GM18909 (cell line): ENCODE measurements at regions not wholly inside any gene's neighbourhood (a gene's known extent, or its start where the extent isn't known, plus 50 kb on each side); places are given as distances from the start of the nearest gene placed in this dataset.

ENCODE experiments used
- ATAC-seq: cut with Tn5 transposase; IDR thresholded peaks from one replicate; pipeline ENCODE4 v1.9.1; 2021; ENCODE audit warnings: mild to moderate bottlenecking; ENCODE audit not compliant: unreplicated experiment, poor library complexity

DNA sequence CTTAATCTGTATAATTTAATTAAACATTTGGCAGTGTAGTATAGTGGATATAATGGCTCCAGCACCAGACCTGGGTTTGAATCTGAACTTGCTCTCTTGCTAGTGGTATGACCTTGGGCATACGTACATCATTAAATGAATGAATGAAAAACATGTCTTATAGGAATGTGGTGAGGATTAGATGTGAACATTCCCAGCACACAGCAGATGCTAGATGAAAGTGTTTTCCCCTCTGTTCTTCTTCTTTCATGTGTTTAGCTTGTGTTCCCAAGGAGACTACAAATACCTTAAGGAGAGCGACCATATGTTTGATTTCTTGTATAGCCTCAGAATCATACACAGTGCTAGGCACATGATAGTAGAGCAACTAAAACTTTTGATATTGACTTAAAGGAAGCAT lies 56.5 kb downstream of the CT47B1 start:
- ATAC-seq, result no peak

DNA sequence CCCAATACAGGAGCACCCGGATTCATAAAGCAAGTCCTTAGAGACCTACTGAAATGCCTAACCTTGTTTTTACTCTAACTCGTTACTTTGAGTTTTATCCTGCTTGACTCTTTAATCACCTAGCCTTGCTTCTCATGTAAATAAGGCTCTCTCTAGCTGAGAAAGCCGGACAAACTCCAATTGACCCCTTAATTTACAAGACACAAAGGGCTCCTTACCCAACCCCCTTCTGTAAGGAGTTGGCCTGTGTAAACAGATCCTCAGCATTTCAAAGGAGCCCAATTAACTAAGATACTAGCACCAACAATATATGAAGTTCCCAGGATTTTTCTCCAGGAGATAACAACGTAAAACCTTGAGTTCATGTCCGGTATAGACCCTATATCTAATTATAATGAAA lies 61.7 kb downstream of the CT47B1 start:
- ATAC-seq, result no peak

DNA sequence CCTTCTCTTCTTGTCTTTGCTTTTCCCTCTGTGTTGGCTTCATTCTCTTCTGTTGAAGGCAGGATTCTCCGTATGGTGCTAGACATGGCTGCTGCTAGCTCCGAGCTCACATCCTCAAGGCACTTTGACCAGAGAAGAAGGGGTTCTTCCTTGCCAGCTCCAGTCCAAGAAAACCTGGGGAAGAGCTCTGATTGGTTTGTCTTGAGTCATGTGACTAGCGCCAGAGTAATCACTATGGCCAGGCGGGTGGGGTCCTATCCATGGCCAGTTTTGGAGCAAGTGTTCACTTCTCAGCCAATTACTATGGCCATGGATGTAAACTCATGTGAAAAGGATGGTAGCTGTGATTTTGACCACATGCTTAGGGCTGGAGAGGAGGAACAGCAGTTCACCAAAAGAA lies 74.2 kb downstream of the CT47B1 start:
- no peak for ATAC-seq

DNA sequence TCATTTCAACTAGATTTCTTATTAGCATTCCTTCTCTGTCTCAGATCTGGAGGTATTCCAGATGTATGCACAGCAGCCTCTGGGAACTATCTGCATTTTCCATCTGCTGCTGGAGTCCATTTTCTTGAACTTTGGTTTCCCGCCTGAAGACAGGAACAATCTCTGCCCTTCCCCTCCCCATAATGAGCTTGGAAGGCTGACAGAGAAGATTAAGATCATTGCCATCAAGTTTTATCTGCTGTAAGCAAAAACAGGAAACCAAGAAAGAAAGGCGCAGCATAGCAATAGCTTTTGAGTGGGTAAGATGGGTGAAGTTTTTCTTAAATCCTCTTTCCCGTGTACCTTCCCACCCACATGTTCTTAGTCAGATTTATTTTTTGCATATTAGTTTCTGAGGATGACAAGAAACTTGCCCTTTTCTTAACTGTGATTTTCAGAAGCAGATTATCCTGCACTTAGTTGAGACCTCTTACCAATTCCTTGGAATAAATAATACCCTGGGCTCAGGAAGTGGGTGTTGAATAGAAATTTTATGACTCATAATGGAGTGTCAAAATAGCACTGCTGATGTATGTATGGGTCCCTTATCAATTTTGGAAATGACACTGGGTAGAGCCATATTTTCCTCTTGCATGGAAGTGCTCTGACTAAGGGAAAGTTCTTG lies 78.3 kb downstream of the CT47B1 start:
- ATAC-seq, result no peak

DNA sequence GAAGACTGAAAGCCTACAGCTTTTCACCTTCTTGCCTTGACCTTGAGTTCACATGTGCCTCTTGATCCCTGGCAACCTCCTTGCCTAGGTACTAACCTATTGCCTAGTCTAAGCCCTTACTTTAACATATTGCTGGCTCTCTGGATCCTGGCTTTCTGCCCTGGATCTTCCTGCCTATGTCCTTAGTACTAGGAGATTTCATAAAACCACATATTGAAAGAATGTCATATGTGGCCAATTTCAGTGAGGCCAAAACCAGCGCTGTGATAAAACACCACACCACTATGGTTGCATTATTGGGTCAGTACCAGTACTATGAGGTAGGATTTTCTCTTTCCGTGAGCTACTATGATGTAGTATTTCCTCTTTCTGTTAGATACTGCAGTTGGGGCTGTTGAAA lies 80.4 kb downstream of the CT47B1 start:
- ATAC-seq, result no peak

DNA sequence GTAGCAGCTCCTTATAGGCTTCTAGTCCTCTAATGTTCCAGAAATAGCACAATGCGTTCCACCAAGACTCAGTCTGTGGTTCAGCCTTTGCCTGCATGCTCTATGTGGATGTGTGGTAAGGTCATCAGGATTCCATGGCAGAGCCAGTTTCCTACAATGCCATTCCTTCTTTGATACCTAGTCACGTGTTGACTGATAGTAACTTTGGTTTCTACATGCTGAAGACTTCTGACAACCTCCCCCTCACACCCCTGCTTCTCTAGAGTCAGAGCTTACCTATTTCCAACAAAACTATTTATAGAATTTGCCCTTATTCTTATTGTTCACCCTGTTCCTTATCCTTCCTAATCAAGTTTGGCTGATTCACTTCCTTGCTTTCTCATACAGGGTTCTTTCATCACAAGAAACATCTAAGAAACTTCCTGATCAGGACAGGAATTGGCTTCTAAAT lies 81.1 kb downstream of the CT47B1 start:
- ATAC-seq, result no peak

DNA sequence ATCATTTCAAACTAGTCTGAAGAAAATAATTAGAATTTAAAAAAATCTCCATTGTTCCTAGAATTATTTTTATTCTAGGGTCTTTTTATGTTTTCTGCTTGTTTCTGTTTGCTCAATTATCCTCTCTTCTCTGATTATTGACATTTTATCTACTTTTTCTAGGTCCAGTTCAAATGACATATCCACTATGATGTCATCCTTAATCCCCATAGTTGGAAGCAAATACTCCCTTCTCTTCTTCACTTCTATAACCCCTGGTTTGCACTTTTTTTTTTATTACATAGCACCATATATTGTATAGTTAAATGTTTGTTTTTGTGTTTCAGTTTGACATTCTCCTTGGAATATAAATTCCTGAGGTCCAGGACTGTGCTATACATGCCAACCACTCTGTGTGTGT lies 82.6 kb downstream of the CT47B1 start:
- ATAC-seq, result no peak

DNA sequence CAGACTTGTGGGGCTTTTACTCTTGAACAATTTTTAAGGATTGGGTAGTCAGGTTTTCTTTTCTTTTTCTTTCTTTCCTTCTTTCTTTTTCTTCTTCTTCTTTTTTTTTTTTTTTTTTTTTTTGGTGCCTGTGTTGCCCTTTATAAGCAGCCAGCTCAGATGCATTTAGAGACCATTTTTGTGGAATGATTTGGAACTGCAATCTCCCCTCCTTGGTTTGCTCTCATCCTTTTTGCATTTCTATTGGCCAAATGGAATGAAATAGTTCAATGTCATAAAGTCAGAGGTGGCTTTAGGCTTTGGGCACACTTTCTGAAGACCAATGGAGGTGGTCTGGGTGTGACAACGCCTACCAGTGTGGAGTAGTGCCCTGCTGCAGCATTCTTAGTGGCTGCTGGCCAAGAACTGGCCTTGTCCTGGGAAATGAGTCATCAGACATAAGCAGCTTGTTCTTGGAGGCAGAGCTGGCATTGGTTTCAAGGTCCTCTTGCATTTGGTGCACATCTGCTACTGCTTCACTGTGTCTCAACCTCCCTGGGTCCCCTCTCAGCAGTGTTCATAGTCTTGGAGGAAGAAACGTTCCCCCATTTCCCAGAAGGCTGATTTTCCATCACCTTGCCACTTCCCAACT lies 84.5 kb downstream of the CT47B1 start:
- ATAC-seq, result no peak

DNA sequence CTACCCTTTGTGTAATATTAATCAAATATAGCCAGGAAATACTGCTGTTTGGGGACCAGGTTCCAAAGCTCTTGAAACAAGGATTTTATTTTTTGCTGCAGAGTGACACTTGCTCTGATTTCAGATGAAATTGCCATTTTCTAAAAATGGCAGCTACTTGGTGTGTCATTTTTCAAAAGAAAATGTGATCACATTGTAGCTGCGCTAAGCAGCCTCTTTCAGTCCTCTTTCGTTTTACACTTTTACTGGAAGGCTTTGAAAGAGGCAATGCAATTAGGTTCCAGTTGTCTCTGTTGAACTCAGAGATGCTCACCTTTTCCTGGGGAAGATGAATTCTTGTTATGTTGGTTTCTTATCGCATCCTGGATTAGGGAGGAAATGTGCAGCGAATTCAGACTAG lies 85.1 kb downstream of the CT47B1 start:
- ATAC-seq, result no peak

DNA sequence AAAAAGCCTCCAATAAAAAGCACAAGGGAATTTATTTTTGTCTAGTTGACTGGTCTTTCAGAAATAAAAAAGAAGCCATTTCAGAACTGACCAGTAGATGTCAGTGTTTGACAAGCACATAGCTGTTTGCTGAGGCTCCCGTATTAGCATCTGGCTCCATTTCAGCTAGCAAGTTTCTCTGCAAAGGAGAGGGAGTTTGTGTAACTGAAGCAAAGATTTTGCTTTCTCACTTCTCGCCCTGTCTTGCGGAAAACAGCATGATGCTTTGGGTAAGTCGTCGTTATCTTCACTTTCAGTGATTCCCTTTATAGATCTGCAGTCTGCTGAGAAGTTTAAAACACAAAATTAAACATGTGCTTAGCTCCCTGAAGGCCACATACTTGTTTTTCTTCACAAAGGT lies 85.5 kb downstream of the CT47B1 start:
- ATAC-seq, result peak; percentile 80

DNA sequence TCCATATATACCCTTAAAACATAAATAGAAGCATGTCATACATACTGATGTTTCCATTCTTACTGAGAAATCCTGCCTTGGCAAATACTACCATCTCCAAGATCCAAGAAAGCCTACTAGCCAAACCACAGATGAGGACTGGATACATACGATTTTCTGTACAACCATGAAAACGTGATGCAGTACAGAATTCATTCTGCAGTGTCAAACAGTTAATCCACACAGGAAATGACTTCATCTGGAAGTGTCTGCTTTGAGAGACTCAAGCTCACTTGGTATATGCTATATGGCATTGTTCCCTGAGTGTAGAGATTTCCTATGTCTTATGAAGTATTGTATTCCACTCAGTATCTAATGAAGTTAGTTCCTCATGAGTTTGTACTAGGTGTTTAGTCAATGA lies 94.3 kb downstream of the CT47B1 start:
- ATAC-seq, result no peak

DNA sequence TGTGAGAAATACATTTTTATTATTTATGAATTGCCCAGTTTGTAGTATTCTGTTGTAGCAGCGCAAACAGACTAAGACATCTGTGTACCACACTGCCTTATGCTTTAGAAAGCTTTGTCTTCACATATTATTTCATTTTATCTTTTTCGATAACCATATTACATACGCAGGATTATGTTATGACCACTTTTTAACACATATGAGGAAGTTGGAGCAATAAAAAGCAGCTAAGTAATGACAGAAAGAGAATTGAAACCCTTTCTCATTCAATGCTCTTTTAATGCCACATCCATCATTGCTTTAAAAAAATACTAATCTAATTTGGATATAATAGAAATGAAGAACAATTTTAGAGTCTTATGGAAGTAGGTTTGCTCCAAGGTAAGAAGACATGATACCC lies 99.7 kb downstream of the CT47B1 start:
- ATAC-seq, result no peak

DNA sequence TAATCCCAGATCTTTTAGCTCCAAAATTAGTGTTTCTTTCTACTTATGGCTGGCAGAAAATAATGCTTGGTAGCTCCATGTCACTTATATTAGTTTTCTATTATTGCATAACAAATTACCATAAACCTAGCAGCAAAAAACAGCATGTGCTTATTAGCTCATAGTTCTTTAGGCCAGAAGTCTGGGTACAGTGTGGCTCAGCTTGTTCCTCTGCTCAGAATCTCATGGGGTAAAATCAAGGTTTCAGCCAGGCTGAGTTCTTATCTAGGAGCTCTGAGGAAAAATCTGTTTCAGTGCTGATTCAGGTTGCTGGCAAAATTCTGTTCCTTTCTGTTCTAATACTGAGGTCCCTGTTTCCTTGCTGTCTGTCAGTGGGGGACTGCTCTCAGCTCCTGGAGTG lies 101.1 kb downstream of the CT47B1 start:
- no peak for ATAC-seq

DNA sequence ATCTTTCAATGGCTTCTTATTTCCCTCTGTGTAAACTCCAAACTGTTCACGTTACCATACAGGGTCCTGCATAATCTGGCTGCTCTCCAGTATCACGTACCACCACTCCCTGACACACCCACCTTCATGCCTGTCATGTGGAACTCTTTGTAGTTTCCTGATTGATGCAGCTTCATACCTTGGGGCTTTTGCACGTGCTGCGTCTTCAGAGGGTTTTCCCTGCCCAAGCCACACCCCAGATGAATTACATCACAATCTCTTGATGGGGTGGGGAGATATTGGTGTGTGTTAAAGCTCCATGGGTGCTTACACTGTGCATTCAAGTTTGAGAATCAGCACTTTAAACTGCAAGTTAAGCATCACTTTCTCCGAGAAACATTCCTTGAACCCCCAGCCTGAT lies 101.9 kb downstream of the CT47B1 start:
- no peak for ATAC-seq

DNA sequence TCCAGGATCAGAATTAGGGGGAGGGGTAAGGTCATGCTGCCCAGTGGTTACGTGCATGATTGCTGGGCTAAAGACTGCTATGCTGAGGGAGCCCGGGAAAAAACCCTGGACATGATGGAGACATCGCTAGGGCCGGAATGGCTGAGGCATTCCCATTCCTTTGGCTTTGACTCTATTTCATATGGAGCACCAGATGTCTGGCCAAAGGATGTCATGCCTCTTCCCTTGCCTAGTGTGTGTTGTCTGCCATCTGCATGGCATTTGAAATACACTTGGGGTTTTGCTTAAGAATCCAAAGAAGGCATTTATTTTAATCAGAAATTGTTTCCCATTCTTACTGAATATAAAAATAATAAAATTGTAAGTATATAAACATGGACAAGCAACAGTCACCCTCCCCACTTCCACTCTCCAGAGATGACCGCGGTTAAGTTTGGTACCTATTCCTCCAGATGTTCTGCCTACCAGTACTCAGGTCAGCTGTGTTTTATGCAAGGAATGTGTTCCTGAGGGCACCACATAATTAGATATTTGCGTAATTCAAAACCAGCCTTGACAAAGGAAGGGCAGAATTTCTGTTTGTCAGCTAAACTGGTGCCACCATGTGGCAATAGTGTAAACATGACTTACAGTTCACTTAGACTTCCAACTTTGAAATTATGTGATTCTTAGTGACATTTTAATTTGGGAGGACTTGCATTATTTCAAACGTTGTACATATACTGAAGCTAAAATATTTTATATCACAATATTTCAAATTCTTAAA lies 105.9 kb downstream of the CT47B1 start:
- ATAC-seq, result no peak

DNA sequence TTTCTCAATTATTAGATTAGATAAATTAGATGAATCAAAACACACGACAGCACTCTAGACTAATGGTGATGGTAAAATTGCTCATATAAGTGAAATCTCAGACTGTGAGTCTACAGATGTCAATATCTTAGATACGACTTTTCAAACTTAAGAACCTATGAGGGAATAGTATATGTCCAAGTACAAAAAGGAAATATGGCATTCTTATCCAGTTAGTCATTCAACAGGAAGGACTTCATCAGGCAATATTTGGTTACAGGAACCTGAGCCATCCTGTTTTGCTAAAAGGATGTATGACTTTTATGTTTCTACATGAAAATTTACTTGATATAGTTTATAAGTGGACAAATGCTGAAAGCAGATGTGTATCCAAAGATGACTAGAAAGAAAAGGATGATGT lies 107.0 kb downstream of the CT47B1 start:
- ATAC-seq, result no peak

DNA sequence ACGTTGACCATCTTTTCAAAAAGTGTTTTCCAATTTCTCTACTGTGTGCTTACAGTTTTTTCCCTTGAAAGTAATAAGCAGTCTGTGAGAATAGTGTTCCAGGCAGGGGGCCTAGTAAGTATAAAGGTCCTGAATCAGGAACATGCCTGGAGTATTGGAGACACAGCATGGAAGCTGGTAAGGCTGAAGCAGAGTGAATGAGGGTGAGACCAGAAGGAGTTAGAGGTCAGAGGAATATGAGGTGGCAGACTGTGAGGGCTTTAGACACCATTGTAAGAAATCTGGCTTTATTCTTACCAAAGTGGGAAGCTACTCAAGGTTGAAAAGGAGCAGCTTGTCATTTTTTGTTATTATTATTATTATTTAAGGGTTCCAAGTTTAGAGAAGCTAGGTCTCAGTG lies 107.4 kb downstream of the CT47B1 start:
- no peak for ATAC-seq

DNA sequence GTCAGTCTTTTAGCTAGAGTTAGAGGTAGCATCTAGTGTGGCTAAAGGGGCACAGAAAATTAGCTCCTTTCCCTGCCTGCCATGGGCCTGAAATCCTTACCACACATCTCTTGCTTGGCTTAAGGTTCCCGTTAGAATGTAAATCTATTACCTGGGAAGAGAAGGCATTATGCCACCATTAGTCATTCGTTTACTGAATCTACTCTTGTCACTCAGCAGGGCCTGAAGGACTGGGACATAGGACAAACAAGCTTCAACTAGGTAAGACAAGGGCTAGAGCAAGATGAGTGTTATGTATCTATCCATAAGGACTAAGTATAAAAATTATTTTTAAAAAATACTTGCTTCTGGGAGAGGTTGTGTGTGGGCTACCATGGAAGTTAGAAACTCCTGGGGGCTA lies 112.4 kb downstream of the CT47B1 start:
- ATAC-seq, result no peak

DNA sequence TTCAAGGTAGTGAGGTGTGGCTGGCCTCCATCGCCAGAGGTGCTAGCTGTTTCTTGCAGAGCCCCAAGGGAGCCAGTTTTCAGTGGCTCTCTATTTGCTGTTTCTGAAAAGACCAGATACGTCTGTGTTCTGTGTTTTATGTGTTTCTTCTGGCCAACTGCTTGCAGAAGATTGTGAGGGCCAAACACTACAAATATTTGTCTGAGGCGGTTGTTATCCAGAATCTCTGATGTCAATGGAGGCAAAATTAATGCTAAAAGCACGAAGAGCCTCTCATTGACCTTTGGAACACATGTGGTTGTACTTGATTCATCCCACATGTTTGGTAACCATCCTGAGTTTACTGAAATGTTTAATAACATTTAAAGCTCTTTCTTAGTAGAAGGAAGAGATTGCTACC lies 113.9 kb downstream of the CT47B1 start:
- no peak for ATAC-seq

DNA sequence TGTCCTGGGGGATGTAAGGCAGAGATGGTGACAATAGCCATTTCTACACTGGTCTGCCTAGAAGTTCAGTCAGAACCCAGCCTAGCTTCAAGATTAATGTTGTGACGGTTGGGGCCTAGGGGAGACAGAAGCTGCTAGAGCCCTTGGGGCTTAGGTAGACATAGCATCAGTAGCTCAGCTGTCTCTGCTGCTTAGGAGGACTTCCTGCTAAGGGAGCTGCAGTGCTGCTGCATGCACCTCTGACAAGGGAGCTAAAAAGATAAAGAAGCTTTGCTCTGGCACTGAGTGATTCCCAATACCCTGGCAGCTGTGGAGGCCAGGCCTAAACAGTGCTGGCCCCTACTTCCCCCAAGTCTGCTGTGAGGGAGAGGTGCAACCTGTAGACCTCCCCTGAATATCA lies 116.0 kb downstream of the CT47B1 start:
- no peak for ATAC-seq

DNA sequence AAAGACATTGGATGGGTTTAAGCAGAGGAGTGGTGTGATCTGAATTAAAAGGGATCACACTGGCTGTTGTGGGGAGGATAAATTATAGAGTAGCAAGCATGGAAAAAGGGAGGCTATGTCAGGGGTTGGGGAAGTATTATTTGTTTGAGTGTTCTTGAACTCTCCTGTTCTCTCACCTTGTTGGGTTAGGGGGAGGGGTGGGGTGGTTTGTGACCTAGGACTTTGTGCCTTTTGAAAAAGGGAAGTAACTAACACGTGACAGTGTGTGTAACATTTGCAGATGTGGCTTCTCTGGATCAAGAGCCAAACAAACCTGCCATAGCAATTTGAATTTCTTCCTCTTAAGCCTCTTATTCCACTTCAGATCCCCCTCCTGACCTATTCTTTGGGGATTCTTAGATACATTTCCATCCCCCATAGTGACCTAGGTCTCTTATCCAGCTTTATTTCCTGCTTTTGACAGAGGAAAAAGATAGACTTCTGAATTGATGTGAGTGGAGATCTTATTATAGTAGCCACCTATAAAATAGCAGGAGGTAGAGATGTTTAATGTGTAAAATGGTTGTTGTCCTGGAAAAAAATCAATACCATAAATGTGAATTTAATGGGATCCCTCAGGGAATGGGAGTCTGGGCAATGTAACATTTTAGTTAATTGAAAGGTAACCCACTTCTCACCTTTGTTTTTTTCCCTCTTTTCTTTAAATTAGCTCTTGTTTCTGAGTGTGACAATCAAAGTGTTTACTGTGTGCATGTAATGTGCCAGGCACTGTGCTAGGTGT lies 120.4 kb downstream of the CT47B1 start:
- ATAC-seq, result peak; percentile 82
